GM15510 (cell line): ENCODE measurements at regions not wholly inside any gene's neighbourhood (a gene's known extent, or its start where the extent isn't known, plus 50 kb on each side); places are given as distances from the start of the nearest gene placed in this dataset.

Source experiments
- POLR2A ChIP-seq: IDR thresholded peaks from 3 replicates; pipeline ENCODE4 v1.6.1; 2011; ENCODE audit warnings: borderline replicate concordance; ENCODE audit not compliant: insufficient read length; ENCODE audit errors: extremely low read depth

DNA sequence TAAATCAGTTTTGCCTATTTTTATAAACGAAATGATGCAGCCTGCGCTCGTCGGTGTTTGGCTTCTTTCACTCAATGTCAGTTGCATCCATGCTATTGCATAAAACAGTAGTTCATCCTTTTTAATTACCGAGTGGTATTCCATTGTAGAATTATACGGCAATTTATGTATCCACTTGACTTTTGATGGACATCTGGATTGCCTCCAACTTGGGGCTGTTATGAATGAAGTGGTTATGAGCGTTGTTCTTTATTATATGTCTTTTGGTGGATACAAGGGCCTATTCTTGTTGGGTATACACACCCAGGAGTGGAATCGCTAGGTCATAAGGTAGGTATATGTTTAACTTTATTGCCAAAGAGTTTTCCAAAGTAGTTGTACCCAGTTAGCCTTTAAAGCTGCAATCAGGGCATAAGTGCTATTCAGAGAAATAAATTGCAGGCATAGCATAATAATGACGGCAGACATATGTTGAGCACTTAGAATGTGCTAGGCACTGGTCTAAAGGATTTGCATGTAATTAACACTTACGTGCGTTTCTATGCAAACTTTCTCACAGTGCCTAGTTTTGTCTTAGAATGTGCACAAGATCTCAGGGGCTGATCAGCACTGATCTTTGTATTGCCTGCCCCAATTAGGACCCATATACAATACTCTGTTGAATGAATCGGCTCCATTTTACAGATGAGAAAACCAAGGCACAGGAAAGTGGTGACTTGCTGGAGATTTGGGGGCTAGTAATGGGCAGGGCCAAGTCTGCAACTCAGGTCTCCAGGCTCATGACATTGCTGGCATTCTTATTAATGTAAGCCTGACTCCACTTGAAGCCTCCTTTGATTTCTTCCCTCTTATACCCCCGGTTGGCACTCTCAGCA lies 407.0 kb downstream of the BCOR start:
- no peak for TF ChIP-seq POLR2A

DNA sequence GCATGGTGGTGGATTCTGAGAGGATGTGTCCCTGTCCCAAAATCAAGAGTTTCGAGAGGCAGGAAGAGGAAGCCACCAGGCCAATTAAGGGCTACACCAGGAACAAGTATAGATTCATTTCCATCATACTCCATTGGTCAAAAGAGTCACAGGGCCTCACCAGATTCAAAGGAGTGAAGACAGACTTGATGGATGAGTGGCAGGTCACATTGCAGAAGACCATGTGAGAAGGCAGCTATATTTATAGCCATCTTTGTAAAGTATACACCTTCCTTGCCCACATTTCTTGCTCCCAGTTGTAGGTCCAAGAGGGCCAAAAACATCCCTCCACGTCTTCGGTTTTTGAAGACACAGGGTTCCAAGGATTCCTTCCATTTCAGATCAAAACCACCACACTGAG lies 406.0 kb downstream of the BCOR start:
- no peak for TF ChIP-seq POLR2A

- no peak for TF ChIP-seq POLR2A
These were observed 405.0 kb downstream of the BCOR start for GRCh38 chrX:39692796-39693195.

DNA sequence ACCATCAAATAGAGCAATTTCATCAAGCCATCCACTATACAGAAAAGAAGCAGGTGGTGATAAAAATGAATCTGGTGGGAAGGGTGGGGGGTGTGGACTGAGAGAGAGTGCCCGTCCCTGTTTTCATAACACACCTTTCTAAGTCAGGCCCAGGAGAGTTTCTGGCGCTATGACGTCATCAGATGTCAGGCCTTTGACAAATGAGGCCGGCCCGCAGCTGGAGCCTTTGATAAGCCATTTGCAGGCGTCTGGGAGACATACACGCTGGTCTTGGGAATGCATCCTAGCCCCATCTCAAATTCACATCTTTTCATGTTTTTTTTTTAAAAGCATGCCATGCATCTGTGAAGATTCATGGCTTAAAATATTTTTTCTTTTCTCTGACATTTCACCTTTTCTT lies 404.5 kb downstream of the BCOR start:
- no peak for TF ChIP-seq POLR2A

DNA sequence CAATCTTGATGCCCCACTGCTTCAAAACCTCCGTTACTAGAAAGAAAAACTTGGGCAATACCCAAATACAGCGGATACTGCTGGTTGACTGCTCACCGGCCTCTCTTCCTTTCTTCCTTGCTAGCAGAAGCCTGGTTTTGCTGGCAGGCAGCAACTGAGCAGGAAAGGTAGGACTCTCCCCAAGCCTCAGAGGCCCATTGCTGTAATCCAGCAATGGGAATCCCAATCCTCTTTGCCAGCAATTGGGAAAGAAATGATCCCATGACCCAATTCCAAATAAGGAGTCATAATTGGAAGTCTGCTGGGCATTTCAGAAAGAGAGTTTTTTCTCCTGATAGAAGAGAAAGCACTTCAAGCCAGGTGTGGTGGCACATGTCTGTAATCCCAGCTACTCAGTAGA lies 394.5 kb downstream of the BCOR start:
- no peak for TF ChIP-seq POLR2A

GRCh38 chrX:39704590-39704989 lies 393.2 kb downstream of the BCOR start:
- no peak for TF ChIP-seq POLR2A

DNA sequence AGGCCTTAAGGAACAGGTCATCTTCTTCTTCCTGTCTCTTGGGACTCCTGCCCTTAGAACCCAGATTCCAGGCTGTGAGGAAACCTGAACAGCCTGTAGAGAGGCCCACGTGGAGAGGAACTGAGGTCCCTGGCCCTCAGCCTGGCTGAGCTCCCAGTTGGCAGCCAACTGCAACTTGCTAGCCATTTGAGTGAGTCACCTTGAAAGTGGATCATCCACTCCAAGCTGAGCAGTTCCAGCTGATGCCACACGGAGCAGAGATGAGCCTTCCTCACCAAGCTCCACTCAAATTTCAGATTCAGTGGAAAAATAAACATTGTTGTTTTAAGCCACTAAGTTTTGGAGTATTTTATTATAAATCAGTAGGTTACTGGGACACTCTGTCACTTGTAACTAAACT lies 392.5 kb downstream of the BCOR start:
- no peak for TF ChIP-seq POLR2A

- no peak for TF ChIP-seq POLR2A
These were observed 388.4 kb downstream of the BCOR start for GRCh38 chrX:39709364-39709763.

DNA sequence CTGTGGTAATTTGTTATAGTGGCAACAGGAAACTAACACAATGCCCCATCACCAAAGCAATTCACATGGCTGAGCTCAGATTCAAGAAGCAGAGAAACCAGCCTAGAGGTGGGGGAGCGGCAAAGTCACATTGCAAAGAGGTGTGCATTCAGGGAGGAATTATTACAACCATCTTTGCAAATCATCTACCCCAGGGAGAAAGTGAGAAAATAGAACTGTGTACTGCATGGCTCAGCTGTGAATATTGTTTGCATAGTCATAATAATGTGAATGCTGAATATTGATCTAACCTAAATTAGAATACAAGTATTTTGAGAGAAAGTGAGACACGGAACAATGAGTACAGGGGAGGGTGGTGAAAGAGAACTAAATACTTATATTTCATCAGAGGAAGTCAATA lies 387.9 kb downstream of the BCOR start:
- no peak for TF ChIP-seq POLR2A

DNA sequence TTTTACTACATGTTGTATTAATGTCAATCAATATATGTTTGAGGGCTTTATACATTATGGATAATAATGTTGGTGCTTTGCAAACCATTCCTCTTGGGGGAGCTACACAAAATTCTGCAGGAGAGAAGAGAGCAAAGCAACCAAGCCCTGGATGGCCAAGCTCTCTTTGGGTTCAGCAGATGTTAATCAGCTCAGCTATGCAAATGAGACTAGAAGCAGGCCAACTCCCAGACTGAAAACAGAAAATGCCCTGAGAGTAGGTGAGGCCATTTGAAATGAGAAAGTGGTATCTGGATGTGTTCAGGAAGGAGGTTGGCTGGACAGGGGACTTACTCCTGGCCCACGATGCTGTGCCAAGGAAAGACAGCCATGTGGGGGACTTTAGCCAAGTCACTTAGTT lies 387.0 kb downstream of the BCOR start:
- no peak for TF ChIP-seq POLR2A

- no peak for TF ChIP-seq POLR2A
These were observed 383.3 kb downstream of the BCOR start for GRCh38 chrX:39714471-39714870.

DNA sequence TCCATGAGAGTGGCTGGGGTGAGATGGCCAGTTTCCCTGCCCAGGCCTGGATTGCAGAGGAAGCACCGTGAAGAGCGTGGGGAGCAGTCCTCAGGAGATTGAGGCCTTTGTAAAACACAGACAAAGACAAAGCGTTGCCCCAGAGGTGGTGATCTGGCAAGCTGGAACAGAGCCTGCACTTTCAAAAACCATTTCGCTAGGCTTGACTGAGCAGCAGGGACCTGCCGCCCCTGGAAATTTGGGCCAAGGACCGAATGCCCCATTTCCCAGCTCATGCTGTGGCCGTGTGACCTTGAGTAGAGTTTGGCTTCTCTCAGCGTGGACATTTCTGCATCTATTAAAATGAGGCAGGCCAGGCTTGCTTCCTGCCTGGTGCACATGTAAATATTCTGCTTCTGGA lies 381.4 kb downstream of the BCOR start:
- no peak for TF ChIP-seq POLR2A

- TF ChIP-seq POLR2A: no peak
These were observed 380.8 kb downstream of the BCOR start for GRCh38 chrX:39716802-39717540.

DNA sequence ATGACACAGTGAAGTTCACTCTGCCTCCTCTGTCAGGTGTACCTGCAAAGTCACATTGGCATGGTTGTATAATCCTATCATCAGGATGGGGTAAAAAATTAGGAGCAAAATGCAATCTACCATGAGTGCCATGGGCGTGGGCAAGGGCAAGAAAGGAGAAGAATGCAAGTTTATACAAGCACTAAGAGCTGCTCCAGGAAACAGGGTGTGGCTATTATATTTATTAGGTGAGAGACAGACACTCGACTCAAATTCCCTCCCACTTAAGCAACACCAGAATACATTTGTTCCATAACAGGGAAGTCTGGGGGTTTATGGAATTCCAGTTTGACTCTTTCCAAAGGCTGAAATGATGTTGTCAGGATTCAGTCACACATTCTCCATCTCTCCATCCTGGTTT lies 378.8 kb downstream of the BCOR start:
- no peak for TF ChIP-seq POLR2A

- no peak for TF ChIP-seq POLR2A
These were observed 376.8 kb downstream of the BCOR start for GRCh38 chrX:39720945-39721344.
